CD4-positive, alpha-beta T cell treated with Interferon gamma for 1 hour (primary cell): ENCODE measurements at regions not wholly inside any gene's neighbourhood (a gene's known extent, or its start where the extent isn't known, plus 50 kb on each side); places are given as distances from the start of the nearest gene placed in this dataset.
A peak's percentile ranks its signal among the peaks of the same experiment; 100 is the strongest.

Experiments
- DNase-seq: peaks from one replicate; pipeline ENCODE4 v3.0.0-alpha.2; 2020

DNA sequence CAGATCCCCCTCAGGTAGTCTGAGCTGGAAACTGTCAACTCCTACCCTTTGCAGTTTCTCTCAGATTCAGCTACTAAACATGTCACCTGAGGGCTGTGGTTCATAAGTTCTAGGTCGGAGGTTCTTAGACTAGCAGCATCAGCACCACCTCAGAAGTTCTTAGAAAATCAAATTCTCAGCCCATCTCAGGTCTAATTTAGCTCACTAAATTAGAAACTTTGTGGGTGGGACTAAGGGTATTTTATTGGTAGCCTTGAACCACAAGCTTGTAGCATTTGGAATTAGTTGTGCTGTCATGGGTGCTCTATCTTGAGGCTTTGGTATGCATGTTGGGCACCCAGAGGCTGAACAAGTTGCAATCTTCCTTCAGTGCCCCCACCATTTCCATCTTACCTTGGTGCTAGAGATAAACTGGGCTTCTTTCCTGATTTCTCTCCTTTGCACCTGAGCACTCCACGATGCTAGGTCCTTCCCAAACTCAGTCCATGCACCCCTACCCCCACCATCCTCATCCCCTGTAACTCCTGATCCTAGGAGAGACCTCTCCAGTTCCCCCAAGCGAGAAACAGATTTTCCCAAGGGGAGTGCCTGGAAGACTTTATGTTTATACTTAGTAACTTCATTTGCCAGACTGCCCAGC lies 54.2 kb downstream of the S1PR1 start:
- DNase-seq = no peak

- peak; percentile 26 for DNase-seq
Measured at GRCh38 chr1:101291562-101292380, 55.0 kb downstream of the S1PR1 start.

- DNase-seq = no peak
Measured at GRCh38 chr1:101293461-101294051, 56.7 kb downstream of the S1PR1 start.

GRCh38 chr1:101295209-101295608 lies 58.4 kb downstream of the S1PR1 start:
- DNase-seq = no peak

DNA sequence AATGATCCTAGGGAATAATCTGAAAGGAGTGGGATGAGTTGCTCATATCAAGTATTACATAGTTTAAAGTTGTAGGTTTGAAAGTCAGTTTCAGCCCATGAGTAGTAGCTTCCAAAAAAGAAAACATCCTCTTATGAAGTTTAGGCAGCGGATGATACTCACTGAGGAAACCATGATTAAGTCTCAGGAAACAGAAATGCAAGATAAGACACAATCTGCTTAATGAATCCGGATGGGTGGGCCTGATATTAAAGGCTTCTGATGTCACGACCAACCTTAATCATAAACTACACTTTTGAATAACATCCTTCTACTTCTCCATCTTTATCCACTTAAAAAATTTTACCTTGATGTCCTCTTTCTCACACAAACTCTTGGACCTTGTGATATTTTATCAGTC lies 61.8 kb downstream of the S1PR1 start:
- no peak for DNase-seq

DNA sequence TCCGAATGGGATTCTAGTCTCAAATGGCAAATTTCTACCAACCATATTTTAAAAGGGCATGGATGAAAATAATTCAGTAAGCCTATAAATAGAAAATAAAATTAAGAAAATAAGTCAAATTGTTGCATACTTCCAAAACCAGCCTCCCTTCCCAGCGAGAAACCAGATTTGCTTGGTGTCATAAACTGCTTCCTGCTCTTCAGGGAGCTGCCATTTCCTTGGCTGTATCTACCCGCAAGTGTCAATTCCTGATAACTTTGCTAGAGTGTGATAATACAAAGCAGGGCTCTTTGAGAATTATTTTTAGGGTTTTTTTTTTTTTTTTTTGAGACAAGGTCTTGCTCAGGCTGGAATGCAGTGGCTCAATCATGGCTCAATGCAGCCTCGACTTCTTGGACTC lies 62.3 kb downstream of the S1PR1 start:
- no peak for DNase-seq

DNA sequence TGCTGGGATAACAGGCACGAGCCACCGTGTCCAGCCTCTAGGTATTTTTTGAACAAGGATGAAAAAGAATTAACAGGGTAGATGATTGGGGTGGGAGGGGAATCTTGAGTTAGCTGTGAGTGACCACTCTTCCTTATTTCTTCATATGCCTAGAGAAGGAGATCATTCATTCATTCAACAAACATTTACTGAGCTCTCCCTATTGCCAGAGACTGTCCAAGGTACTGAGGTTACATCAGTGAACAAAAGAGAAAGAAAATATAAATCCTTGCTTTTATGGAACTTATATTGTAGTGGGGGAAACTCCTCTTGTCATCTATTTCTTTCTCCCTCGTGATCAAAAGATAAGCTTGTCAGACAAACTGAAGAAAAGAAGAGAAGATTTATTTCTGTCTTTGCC lies 62.9 kb downstream of the S1PR1 start:
- no peak for DNase-seq

- DNase-seq = no peak
Measured at GRCh38 chr1:101300916-101301315, 64.1 kb downstream of the S1PR1 start.

- no peak for DNase-seq
Measured at GRCh38 chr1:101301446-101302057, 64.7 kb downstream of the S1PR1 start.

- DNase-seq = no peak
Measured at GRCh38 chr1:101302831-101303511, 66.2 kb downstream of the S1PR1 start.

- no peak for DNase-seq
Measured at GRCh38 chr1:101307985-101308689, 71.3 kb downstream of the S1PR1 start.

DNA sequence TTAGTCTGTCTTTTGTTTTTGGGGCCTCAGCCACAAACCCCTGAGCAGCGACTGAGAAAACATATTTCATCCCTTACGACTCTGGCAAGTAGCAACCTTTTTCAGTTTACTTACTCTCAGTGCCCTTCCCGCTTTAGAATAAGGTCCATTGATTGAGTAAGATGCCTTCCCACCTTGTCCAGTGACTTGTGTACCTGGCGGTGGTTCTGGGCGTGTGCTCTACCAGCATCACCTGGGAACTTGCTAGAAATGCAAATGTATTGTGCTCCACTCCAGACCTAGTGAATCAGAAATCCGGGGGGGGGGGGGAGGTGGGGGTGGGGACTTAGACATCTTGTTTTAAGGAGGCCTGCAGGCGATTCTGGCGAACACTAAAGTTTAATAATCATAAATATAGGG lies 72.1 kb downstream of the S1PR1 start:
- DNase-seq = no peak

- peak; percentile 79 for DNase-seq
Measured at GRCh38 chr1:101309334-101310311, 72.8 kb downstream of the S1PR1 start.

DNA sequence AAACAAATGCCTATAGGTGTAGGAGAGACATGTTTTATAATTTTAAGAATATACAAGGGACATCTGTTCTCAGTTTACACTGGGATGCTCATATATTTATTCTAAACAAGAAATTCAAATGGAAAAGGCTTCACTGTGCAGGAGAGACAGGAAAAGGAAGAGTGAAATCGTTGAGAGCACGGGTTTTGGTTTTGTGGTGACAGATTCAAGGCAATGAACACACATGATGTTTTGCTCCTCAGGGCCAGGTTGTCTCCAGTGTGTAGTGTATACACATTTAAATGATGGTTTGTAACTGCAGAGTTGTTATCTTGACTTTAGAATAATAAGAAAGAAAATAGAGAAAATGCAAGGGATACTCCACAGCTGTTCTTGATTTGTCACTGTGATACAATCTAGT lies 73.7 kb downstream of the S1PR1 start:
- DNase-seq = no peak

DNA sequence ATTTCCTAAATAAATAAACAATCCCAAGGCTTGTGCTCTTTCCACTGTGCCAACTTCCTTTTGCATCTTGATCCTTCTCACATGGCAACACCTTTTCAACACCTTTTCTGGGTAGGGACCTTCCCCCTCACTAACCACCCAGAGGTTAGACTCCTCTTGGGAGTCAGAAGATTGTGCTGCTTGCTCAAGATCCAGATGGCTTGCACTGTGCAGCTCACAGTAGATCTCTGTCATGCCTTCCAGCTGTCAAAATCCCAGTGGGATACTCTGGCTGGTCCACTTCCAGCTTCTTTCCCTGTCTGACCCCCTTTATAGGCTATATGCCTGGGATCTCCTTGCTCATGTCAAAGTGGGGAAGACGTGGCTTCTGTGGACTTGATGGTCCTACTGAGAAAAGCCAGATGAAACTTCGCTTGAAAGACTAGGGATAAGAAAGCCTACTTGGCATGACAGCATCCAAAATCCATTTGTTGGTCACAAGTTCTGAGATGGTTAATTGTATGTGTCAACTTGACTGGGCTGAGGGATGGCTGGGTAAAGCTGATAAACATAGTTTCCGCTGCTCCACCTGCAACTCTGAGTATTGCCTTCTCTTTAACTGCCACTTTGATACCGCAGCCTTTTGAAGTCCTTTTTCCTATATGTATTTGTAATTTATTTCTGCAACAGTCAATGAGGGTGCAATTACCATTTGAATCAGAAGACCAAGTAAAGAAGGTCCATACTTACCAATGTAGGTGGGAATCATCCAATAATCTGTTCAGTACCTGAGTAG lies 74.5 kb downstream of the S1PR1 start:
- no peak for DNase-seq

- no peak for DNase-seq
Measured at GRCh38 chr1:101312147-101312546, 75.3 kb downstream of the S1PR1 start.

- DNase-seq = no peak
Measured at GRCh38 chr1:101313356-101313755, 76.5 kb downstream of the S1PR1 start.

GRCh38 chr1:101314244-101314643 lies 77.4 kb downstream of the S1PR1 start:
- DNase-seq = no peak

- no peak for DNase-seq
Measured at GRCh38 chr1:101316256-101316655, 79.4 kb downstream of the S1PR1 start.

DNA sequence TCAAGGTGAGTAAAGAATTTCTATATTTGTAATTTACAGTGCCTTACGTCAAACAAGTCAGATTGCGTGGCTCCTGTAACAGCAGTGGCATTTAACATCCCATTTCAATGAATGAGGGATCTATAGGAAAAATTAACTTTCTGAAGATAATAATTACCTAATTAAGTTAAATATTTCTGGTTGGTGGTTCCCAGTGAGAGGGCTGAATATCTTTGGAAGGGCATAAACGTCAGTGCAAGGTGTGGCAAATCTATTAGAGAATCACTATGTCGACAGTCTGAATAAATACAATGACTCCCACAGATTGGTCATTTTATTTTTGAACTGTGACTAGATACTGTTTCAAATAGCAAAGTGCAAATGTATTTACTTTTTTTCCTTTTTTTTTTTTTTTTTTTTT lies 80.0 kb downstream of the S1PR1 start:
- no peak for DNase-seq
